SK-N-SH (cell line): ENCODE measurements at regions not wholly inside any gene's neighbourhood (a gene's known extent, or its start where the extent isn't known, plus 50 kb on each side); places are given as distances from the start of the nearest gene placed in this dataset.

ENCODE experiments used
- CHD2 ChIP-seq: fragments of 150-350 bp; IDR thresholded peaks from 2 replicates; pipeline ENCODE4 v1.6.1; 2018; ENCODE audit warnings: low read length; ENCODE audit not compliant: partially characterized antibody
- EP300 ChIP-seq, 2 experiments: IDR thresholded peaks; 2 replicates each; pipeline versions ENCODE4 v1.4.0 to v1.6.1; 2012; ENCODE audit warnings: borderline replicate concordance in 1 of 2, low read depth in 1 of 2, low read length in 1 of 2
- EZH2phosphoT487 ChIP-seq: fragments of 200-600 bp; sonication (generic); IDR thresholded peaks from 2 replicates; pipeline ENCODE4 v1.6.1; 2017; ENCODE audit warnings: low read depth, mixed run types, mild to moderate bottlenecking, antibody characterized with exemption, moderate library complexity, borderline replicate concordance
- GABPA ChIP-seq: IDR thresholded peaks from 2 replicates; pipeline ENCODE4 v1.4.0; 2012; ENCODE audit warnings: low read depth, mild to moderate bottlenecking
- JUND ChIP-seq: IDR thresholded peaks from 2 replicates; pipeline ENCODE4 v1.4.0; 2012
- MEF2A ChIP-seq: IDR thresholded peaks from 2 replicates; pipeline ENCODE4 v1.4.0; 2012; ENCODE audit warnings: low read depth, borderline replicate concordance
- MXI1 ChIP-seq: IDR thresholded peaks from 2 replicates; pipeline ENCODE4 v1.6.1; 2012; ENCODE audit warnings: mild to moderate bottlenecking, low read depth, low read length, improper control_type of control experiment
- NFIC ChIP-seq: IDR thresholded peaks from 2 replicates; pipeline ENCODE4 v1.4.0; 2012; ENCODE audit warnings: borderline replicate concordance
- POLR2AphosphoS5 ChIP-seq: IDR thresholded peaks from 2 replicates; pipeline ENCODE4 v1.6.1; 2012; ENCODE audit warnings: low read depth, low read length
- RXRA ChIP-seq: IDR thresholded peaks from 2 replicates; pipeline ENCODE4 v1.4.0; 2012; ENCODE audit warnings: low read depth, mild to moderate bottlenecking, borderline replicate concordance
- SMC3 ChIP-seq: IDR thresholded peaks from 2 replicates; pipeline ENCODE4 v1.6.1; 2012; ENCODE audit warnings: low read depth, low read length, improper control_type of control experiment
- TAF1 ChIP-seq: IDR thresholded peaks from 2 replicates; pipeline ENCODE4 v1.6.1; 2012; ENCODE audit warnings: low read depth, mild to moderate bottlenecking, low read length, moderate library complexity, borderline replicate concordance
- TF ChIP-seq, protein P1 (sequence below): IDR thresholded peaks from 2 replicates; pipeline ENCODE4 v1.4.0; 2012; ENCODE audit warnings: low read depth, borderline replicate concordance
- TF ChIP-seq, protein P2 (sequence below): fragments of 200-600 bp; sonication (generic); IDR thresholded peaks from 2 replicates; pipeline ENCODE4 v1.6.1; 2017; ENCODE audit warnings: antibody characterized with exemption, mild to moderate bottlenecking, moderate library complexity

DNA sequence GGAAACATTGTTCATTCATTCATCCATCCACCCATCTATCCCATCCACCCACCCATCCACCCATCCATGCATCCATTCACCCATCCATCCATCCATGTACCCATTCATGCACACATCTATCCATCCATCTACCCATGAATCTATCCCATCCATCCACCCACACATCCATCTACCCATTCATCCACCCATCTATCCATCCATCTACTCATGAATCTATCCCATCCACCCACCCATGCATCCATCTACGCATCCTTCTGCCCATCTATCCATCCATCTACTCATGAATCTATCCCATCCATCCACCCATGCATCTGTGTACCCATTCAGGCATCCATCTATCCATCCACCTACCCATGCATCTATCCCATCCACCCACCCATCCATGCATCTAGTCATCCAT, 51.6 kb upstream of the URI1 start:
- TF ChIP-seq, protein P1, sequence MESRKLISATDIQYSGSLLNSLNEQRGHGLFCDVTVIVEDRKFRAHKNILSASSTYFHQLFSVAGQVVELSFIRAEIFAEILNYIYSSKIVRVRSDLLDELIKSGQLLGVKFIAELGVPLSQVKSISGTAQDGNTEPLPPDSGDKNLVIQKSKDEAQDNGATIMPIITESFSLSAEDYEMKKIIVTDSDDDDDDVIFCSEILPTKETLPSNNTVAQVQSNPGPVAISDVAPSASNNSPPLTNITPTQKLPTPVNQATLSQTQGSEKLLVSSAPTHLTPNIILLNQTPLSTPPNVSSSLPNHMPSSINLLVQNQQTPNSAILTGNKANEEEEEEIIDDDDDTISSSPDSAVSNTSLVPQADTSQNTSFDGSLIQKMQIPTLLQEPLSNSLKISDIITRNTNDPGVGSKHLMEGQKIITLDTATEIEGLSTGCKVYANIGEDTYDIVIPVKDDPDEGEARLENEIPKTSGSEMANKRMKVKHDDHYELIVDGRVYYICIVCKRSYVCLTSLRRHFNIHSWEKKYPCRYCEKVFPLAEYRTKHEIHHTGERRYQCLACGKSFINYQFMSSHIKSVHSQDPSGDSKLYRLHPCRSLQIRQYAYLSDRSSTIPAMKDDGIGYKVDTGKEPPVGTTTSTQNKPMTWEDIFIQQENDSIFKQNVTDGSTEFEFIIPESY: no peak
- no peak for TF ChIP-seq EP300 (IDR thresholded peaks at IDR 0.05; ENCODE audit: borderline replicate concordance in 1 of 2, low read depth in 1 of 2, low read length in 1 of 2)
- TF ChIP-seq POLR2AphosphoS5: no peak
- TF ChIP-seq RXRA: no peak
- TF ChIP-seq SMC3: no peak
- TF ChIP-seq, protein P2, sequence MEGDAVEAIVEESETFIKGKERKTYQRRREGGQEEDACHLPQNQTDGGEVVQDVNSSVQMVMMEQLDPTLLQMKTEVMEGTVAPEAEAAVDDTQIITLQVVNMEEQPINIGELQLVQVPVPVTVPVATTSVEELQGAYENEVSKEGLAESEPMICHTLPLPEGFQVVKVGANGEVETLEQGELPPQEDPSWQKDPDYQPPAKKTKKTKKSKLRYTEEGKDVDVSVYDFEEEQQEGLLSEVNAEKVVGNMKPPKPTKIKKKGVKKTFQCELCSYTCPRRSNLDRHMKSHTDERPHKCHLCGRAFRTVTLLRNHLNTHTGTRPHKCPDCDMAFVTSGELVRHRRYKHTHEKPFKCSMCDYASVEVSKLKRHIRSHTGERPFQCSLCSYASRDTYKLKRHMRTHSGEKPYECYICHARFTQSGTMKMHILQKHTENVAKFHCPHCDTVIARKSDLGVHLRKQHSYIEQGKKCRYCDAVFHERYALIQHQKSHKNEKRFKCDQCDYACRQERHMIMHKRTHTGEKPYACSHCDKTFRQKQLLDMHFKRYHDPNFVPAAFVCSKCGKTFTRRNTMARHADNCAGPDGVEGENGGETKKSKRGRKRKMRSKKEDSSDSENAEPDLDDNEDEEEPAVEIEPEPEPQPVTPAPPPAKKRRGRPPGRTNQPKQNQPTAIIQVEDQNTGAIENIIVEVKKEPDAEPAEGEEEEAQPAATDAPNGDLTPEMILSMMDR: no peak
- TF ChIP-seq MEF2A: no peak
- no peak for TF ChIP-seq NFIC
- TF ChIP-seq EZH2phosphoT487: no peak
- TF ChIP-seq GABPA: no peak
- no peak for TF ChIP-seq CHD2
- TF ChIP-seq JUND: no peak
- no peak for TF ChIP-seq TAF1
- no peak for TF ChIP-seq MXI1
